GM19438 (cell line): ENCODE measurements at regions not wholly inside any gene's neighbourhood (a gene's known extent, or its start where the extent isn't known, plus 50 kb on each side); places are given as distances from the start of the nearest gene placed in this dataset.
"Not testable (repeated sequence)": the region's sequence is repeated elsewhere in the genome, so short reads cannot be mapped to it uniquely, and the experiment has no call there.

Experiments used
- ATAC-seq: cut with Tn5 transposase; IDR thresholded peaks from one replicate; pipeline ENCODE4 v1.9.1; 2021; ENCODE audit warnings: low read depth; ENCODE audit not compliant: unreplicated experiment

GRCh38 chr13:33543631-33544265, 258.2 kb upstream of the STARD13 start:
- no peak for ATAC-seq

GRCh38 chr13:33544308-33544707, 258.8 kb upstream of the STARD13 start:
- ATAC-seq, result no peak

GRCh38 chr13:33545492-33545891, 259.9 kb upstream of the STARD13 start:
- no peak for ATAC-seq

- no peak for ATAC-seq
Measured at GRCh38 chr13:33547035-33547434, 261.5 kb upstream of the STARD13 start.

GRCh38 chr13:33548069-33548468, 262.5 kb upstream of the STARD13 start:
- ATAC-seq, result no peak

GRCh38 chr13:33550276-33550675, 264.7 kb upstream of the STARD13 start:
- no peak for ATAC-seq

- ATAC-seq, result no peak
Measured at GRCh38 chr13:33550885-33551284, 265.3 kb upstream of the STARD13 start.

GRCh38 chr13:33554919-33555791, 262.8 kb upstream of the RFC3 start:
- ATAC-seq, result peak; percentile 80

- ATAC-seq, result no peak
Measured at GRCh38 chr13:33556828-33557227, 261.1 kb upstream of the RFC3 start.

GRCh38 chr13:33560726-33561125, 257.2 kb upstream of the RFC3 start:
- ATAC-seq, result no peak

GRCh38 chr13:33561627-33562026, 256.3 kb upstream of the RFC3 start:
- ATAC-seq, result no peak

- no peak for ATAC-seq
Measured at GRCh38 chr13:33571618-33572017, 246.3 kb upstream of the RFC3 start.

GRCh38 chr13:33572322-33572721, 245.6 kb upstream of the RFC3 start:
- ATAC-seq, result not testable (repeated sequence)

- ATAC-seq, result no peak
Measured at GRCh38 chr13:33575378-33575777, 242.6 kb upstream of the RFC3 start.

GRCh38 chr13:33577007-33577406, 240.9 kb upstream of the RFC3 start:
- ATAC-seq, result no peak

GRCh38 chr13:33578786-33579185, 239.2 kb upstream of the RFC3 start:
- ATAC-seq, result no peak

GRCh38 chr13:33582121-33582520, 235.8 kb upstream of the RFC3 start:
- ATAC-seq, result no peak

GRCh38 chr13:33583398-33583797, 234.6 kb upstream of the RFC3 start:
- no peak for ATAC-seq

- ATAC-seq, result no peak
Measured at GRCh38 chr13:33590936-33591335, 227.0 kb upstream of the RFC3 start.

- no peak for ATAC-seq
Measured at GRCh38 chr13:33606692-33607091, 211.3 kb upstream of the RFC3 start.

- no peak for ATAC-seq
Measured at GRCh38 chr13:33610438-33611120, 207.4 kb upstream of the RFC3 start.
